ENCODE measurements at regions not wholly inside any gene's neighbourhood (a gene's known extent, or its start where the extent isn't known, plus 50 kb on each side); places are given as distances from the start of the nearest gene placed in this dataset.
"Not testable (repeated sequence)": the region's sequence is repeated elsewhere in the genome, so short reads cannot be mapped to it uniquely, and the experiment has no call there.

DNA sequence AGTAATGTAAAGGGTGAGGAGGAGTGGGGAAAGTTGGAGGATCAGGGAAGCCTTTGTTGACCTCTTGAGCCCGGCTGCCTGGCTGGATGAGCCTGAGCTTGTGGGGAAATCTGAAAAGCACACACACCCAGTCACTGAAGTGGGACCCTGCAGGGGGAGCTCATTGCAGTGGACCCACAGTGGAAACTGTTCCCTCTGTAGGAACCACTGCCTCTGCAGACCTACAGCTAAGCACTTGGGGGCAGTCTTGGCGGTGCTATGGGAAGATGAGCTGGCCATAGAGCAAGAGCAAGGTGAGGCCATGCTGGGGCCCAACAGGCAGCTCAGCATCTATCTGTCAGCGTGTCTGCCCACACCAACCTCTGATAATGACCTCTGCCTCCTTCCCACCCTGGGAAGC, 294.8 kb downstream of the TSHZ3 start:
- DNase-seq (ENCODE audit: extremely low read depth in 1 of 2, low read depth in 1 of 2), result peak in 1 of 2 donors; percentile 12

DNA sequence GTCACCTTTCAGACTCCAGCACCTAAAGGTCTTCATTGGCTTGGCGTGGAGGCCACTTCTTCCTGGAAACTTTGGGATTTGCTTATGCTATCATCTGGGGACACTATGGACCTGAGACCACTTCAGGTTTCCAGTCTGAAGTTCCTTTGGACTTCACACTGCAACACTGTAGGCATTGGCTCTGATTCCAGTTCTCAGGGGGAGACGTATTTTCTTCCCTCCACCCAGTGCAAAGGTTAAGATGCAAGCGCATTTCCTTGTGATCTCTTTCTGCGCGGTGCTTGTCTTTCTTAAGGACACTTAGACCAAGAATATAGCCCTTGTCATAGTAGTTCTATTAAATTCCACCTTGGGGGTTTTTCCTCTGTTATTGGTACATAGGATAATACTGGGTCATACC, 299.8 kb downstream of the TSHZ3 start:
- no peak for DNase-seq (ENCODE audit: extremely low read depth in 1 of 2, low read depth in 1 of 2)

DNA sequence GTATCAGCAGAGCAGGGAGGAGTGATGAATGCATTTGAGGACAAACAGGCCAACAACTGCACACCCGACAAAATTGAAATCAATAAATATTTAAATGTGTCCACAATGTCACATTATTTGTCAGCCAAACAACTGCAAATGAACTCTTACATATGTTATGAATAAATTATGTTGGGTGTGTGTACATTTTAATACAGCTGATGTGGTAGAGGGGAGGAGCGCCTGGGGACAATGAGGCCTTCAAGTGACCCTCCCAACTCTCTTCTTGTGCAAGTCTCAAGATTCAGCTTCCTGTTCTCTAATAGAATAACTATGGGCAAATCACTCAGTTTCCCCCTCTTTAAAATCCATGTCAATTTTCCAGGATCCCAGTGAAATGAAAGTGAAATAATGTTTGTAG, 303.2 kb downstream of the TSHZ3 start:
- DNase-seq (ENCODE audit: extremely low read depth in 1 of 2, low read depth in 1 of 2), result no peak

DNA sequence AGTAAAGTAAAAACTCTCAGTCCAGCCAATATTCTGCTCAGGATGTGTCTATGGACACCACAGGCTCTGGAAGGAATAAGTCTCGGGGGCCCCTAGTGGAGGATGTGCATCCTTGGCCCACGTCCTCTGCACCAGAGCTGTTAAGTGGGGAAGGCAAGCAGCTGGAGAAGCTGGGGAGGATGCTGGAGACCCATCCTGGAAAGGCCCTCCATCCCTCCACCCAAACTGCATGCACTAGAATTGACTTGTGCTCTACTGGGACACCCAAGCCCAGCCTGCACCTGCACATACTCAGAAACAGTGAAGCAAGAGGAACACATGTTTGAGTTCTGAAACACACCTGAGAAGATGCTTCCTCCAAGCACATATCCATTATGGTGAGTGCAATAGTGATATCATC, 307.8 kb downstream of the TSHZ3 start:
- DNase-seq (ENCODE audit: extremely low read depth in 1 of 2, low read depth in 1 of 2), result no peak

DNA sequence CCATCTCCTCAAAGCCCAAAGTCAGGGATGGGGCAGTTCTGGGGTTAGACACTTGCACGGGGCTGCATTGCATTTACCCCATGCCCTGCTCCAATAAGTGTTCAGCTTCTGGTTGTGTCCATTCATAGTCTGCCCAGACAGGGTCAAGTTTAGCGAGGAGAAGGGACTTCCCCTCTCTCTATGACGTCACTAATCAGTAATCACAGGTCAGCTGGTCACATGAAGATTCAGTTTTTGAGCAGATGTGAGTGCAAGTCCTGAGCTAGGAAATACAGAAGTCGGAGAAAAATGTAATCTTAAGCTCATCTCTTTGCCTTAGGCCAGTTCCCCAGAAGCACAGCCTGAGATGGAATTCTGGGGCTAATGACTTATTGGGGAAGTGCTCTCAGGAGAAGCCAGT, 310.1 kb downstream of the TSHZ3 start:
- no peak for DNase-seq (ENCODE audit: extremely low read depth in 1 of 2, low read depth in 1 of 2)

DNA sequence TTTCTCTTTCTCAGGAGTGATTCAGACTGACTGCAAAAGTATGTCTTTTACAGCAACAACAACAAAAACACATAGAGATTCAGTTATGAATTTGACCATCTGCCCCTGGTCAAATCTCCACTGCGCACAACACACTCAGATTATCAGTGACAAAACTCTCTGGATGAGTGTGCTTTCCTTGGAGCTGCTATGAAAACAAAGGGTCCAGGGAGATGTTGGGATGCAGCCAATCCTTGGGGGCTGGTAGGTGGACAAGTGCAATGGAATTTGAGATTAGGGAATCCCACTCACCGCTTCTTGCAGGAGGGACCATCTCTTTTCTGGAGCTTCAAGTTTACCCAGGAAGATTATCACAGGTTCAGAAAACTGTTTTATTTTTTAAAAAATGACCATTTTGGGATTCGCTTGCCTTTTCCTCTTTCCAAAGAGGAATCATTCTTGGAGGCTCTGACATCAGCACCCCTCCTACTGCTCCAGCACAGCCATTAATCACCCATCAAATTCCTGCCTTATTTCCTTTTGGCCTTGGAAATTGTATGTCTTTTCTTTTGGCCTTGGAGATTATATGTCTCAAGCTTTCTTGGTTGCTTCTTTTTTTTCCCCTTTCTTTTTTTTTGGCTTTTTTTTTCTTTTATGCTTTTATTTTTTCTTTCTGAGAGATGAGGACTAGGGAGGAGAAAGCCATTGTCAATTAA, 311.8 kb downstream of the TSHZ3 start:
- DNase-seq (ENCODE audit: extremely low read depth in 1 of 2, low read depth in 1 of 2), result no peak

DNA sequence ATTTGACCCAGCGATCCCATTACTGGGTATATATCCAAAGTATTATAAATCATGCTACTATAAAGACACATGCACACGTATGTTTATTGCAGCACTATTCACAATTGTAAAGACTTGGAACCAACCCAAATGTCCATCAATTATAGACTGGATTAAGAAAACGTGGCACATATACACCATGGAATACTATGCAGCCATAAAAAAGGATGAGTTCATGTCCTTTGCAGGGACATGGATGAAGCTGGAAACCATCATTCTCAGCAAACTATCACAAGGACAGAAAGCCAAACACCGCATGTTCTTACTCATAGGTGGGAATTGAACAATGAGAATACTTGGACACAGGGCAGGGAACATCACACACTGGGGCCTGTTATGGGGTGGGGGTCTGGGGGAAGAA, 317.8 kb downstream of the TSHZ3 start:
- not testable (repeated sequence) for DNase-seq (ENCODE audit: extremely low read depth in 1 of 2, low read depth in 1 of 2)

DNA sequence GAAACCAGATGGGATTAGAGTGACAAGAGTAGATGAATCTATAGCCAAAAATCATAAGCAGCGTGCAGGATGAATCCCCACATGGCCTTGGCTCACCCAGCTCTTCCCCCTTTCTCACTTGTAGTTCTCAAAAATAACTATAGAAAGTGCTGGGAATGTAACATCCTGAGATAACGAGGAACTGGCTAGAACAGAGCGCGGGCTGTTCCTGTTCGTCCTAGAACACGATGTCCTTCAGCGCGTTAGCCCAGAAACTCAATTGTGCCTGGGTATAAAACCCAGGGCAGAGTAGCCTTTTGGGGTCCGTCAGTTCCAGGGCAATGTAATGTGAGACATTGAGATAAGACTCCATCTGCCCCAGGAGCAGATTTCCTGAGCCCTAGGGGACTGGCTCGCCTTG, 326.2 kb downstream of the TSHZ3 start:
- no peak for DNase-seq (ENCODE audit: extremely low read depth in 1 of 2, low read depth in 1 of 2)

DNA sequence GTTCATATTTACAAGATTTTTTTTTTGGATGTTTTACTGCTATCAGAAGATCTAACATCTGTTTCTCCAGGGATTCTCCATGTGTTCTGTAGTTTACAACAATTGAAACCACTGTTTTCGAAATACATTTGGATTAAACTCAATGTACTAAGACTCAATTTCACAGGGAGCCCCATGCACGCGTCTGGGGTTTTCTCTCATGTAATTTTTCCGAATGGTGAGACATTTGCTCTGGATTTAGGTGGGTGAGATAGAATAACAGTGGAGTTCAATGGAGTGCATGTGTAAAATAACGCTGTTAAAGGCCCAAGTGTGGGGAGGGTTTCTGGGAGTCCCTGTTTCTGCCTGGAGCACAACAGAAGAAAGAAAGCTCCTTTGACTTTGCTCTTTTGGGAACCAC, 330.3 kb downstream of the TSHZ3 start:
- DNase-seq (ENCODE audit: extremely low read depth in 1 of 2, low read depth in 1 of 2), result no peak

DNA sequence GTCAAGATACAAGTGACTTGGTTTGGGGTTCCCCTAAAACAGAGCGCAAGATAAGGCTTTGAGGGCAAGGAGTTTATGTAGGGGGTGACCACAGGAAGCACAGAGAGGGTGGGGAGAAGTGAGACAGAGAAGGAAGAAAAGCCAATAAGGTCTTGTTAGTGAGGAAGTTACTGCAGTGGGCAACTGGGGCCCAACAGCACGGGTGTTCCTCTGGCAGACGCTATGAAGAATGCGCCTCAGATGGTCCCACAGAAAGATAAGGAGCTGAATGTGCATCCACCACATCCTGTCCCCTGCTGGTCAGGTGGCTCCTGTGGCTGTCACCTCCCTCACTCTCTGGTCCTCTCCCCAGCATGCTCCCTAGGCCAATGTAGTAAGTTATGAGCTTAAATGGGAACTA, 333.5 kb downstream of the TSHZ3 start:
- no peak for DNase-seq (ENCODE audit: extremely low read depth in 1 of 2, low read depth in 1 of 2)

DNA sequence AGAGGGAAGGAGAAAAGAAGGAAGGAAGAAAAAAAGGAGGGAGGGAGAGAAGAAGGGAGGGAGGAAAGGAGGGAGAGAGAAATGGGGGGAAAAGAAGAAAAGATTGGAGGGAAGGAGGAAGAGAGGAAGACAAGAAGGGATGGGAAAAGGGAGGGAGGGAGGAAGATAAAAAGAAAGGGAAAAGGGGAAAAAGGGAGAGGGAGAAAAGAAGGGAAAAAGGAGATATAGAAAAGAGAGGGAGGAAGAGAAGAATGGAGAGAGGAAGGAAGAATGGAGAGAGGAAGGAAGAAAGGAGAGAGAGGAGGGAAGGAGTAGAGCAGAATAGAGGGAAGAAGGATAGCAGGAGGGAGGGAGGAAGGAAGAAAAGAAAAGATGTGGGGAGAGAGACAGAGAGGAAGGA, 334.6 kb downstream of the TSHZ3 start:
- no peak for DNase-seq (ENCODE audit: extremely low read depth in 1 of 2, low read depth in 1 of 2)

DNA sequence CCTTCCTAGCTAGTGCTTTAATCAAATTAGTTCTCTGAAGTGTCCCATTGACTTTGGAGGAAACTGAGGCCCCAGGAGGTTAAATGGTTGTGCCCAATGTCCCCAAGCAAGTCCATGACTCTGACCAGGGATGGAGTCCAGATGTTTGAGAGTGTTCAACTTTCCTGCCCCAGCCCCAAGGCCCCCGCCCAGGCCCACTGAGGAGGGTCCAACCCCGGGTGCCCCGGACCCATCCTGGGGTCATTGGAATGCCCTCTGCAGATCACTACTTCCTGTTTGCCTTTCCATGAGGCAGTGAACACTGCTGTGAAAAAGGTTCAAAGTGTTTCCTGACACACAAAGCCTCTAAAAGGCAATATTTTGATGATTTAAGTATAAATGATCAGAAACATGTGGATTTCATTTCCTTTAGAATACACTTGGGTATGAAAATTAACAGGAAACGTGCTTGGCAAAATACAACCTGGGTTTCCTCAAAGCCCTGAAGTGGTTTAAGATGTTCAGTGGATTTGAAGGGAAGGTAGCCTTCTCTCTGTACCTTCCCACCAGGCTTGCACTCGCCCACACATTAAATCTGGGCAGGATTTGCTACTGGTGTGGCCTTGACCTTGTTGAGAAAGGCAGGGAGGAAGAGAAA, 335.7 kb downstream of the TSHZ3 start:
- DNase-seq (ENCODE audit: extremely low read depth in 1 of 2, low read depth in 1 of 2), result no peak

DNA sequence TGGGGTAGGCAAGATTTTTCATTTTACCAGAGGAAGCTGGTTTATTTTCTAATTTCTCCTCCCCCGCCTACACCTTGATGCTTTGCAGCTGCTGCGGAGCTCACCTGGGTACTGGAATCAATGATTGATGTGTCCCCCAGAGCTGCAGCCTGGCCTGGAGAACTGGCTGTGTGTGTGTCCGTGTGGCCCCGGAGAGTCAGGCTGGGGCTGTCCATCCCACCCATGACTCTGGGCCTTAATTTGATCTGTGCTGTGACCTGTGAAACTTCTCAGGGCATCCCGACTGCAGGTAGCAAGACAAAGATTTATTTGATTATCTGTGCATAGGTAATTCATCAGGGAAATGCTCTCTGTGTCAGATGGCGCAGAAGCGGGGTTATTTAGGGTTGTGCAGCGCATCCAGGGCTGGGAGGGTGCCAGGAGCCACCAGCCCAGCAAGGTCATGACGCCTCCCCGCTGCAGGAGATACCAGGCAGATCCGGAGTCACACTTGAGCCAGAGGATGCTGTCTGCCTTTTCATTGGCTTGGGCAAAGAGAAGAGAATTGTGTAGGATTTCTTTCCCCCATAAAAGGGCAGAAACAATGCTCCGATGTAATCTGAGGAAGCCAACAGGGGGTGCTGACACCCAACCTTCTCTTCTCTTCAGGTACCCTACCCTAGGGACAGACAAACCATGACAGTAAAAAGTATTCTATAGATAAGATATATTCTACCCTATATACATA, 346.6 kb downstream of the TSHZ3 start:
- DNase-seq (ENCODE audit: extremely low read depth in 1 of 2, low read depth in 1 of 2), result no peak

DNA sequence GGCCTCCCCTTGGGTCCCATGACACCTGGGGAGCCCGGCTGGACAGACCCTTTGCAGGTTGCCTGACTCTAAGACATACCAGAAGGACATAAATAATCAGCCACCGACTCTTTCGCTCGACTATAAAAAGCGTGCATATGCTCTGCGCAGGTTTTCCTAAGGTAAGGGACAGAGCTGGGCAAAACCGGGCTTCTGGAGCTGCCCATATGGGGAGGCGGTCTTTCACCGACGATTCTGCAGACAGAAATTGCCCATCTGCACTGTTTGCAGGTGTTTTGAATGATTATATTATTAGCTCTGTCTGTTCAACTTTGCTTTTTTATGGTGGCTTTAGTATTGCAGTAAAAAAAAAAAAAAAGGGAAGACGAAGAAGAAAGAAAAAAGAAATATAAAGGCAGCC, 347.2 kb downstream of the TSHZ3 start:
- DNase-seq (ENCODE audit: extremely low read depth in 1 of 2, low read depth in 1 of 2), result no peak

DNA sequence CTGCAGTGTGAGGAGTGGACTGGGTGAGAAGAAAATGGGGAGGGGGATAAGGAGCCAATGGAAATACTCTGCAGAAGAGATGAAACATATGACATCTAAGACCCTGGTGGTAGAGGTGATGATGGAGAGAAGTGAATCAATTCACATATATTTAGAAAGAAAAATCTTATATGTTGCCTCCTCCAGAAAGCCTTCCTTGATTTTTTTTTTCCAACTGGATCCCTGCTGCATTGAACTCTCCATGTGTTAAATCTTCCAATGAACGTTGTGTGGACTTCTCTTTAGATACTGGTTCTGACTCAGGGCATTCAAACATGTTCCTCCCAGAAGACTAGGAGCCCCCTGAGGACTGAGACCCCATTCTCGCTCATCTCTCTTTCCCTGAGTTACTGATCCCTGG, 348.3 kb downstream of the TSHZ3 start:
- no peak for DNase-seq (ENCODE audit: extremely low read depth in 1 of 2, low read depth in 1 of 2)

DNA sequence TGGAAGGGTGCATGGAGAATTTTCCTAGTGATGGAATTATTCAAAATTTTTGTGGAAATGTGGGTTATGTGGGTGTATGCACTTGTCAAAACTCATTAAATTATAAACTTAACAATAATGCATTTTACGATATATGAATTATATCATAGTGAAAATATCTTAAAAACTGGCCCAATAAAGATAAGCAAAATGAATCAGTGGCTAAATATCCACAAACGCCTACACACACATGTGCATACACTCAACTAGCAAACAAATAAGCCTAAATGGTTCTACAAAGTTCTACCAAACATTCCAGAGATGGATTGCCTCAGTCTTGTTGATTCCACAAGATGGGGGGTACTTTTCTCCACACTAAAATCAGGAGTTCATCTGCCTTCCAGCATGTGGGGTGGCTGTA, 349.5 kb downstream of the TSHZ3 start:
- no peak for DNase-seq (ENCODE audit: extremely low read depth in 1 of 2, low read depth in 1 of 2)

DNA sequence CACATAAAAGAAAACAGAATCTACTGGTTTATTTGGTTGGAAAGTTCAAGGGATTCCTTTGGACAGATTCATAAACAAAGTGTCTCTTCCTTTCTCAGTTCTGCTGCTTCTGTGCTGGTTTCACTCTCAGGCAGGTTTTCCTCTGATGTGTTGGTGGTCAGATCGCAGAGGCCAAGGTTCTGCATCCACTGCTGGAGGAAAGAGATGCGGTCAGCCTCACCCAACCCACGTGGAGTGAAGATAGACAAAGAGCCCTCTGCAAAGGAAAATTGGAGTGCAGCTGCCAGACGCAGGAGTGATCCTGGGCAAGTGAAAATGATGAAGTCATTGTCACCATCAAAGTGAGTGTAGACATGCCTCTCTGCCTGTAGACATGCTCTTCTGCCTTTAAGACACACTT, 352.0 kb downstream of the TSHZ3 start:
- no peak for DNase-seq (ENCODE audit: extremely low read depth in 1 of 2, low read depth in 1 of 2)

DNA sequence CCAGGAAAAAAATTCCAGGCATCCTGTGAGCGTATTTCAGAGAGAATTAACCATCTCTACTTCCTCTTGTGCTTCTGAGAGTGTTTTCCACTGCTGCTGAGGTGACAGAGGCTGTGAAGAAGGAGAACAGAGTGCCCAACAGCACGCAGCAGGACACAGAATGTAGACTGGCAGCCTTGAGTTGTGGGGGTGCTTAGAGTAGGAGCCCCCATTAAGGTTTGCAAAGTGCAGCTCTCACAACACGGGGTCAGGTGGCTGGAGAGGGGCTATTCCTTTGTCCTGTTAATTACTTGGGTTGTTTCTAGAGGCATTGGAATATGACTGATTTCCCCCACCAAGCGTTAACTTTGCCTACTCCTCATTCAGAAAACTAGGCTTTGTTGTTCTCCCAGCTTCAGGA, 370.6 kb downstream of the TSHZ3 start:
- no peak for DNase-seq (ENCODE audit: extremely low read depth in 1 of 2, low read depth in 1 of 2)

DNA sequence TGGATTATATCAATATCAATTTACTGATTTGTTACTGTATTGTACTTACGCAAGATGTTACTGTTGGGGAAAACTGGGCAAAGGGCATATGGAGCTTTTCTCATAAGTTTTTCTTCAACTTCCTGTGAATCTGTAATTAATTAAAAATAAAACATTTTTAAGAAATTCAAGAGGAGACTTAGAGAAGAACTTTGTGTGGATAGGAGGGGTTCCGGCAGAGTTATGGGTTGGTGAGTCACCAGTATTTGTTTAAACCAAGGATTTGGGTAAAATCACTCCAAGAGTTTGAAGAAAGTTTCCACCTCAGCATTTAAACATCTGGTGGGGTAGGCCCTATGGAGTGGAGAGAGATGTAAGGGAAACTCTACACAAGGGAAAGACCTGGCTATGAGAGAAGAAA, 379.6 kb downstream of the TSHZ3 start:
- no peak for DNase-seq (ENCODE audit: extremely low read depth in 1 of 2, low read depth in 1 of 2)

DNA sequence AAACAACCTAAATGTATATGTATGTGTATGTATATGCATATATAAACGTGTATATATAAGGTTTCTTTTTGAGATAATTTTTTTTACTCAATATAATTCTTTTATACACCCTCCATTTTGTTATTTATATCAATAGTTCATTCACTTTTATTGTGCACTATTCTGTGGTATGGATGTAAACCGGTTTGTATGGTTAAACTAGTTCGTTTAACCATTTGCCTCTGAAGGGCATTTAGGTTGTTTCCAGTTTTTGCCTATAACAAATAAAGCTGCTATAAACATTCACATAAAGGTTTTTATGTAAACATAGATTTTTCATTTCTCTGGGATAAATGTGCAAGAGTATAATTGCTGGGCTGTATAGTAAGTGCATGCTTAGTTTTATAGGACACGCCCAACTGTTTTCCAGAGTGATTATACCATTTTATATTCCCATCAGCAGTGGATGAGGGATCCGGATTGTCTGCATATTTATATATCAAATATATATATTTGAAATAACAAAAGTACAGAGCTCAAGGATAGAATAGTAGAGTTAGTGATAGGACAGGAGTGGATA, 380.3 kb downstream of the TSHZ3 start:
- DNase-seq (ENCODE audit: extremely low read depth in 1 of 2, low read depth in 1 of 2), result no peak

DNA sequence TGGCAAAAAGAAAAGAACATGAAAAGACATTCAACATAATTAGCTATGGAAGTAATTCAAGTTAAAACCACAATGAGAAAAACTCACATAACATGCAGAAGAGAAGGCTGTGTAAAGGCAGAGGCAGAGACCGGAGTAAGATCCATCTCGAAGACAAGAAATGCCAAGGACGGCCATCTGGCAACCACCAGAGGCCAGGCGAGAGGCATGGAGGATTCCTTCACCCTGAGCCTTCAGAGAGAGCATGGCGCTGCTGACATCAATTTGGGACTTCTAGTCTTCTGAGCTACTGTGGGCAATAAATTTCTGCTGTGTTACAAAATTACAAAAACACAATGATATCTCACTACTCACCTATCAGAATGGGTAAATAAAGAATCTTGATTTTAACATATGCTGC, 381.0 kb downstream of the TSHZ3 start:
- no peak for DNase-seq (ENCODE audit: extremely low read depth in 1 of 2, low read depth in 1 of 2)

DNA sequence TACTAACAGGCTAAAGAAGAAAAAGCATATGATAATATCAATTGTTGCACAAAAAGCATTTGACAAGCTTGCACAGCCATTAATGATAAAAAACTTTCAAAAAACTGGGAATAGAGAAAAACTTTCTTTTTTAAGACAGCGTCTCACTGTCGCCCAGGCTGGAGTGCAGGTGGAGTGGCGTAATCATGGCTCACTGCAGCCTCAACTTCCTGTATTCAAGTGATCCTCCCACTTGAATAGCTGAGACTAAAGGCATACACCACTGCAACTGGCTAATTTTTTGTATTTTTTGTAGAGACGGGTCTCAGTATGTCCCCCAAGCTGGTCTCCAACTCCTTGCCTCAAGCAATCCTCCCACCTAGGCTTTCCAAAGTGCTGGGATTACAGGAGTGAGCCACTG, 382.8 kb downstream of the TSHZ3 start:
- DNase-seq (ENCODE audit: extremely low read depth in 1 of 2, low read depth in 1 of 2), result no peak

All from stimulated activated CD8-positive, alpha-beta memory T cell treated with anti-CD3 and anti-CD28 coated beads, Interleukin-7, amount 100 ng/mL, for 48 hours (primary cell).